ENCODE measurements at regions not wholly inside any gene's neighbourhood (a gene's known extent, or its start where the extent isn't known, plus 50 kb on each side); places are given as distances from the start of the nearest gene placed in this dataset.

- no peaks in the 10 kb centered on the region for H3K9me2 ChIP-seq (replicated peaks; ENCODE audit: low read length)
- no peak overlapping the region for H3K27ac ChIP-seq (ENCODE audit: low read length)
- POLR2A ChIA-PET (ENCODE audit: unreplicated experiment): no interaction called here
- no peak for DNase-seq
- no TSS peak for BruUV-seq (replicated peaks)
- no peak overlapping the region for H3K4me2 ChIP-seq (ENCODE audit: low read length)
- H4K20me1 ChIP-seq (ENCODE audit: low read length): no peaks in the 10 kb centered on the region
- H2AFZ ChIP-seq (ENCODE audit: low read length): no peak overlapping the region
- CTCF ChIA-PET: no interaction called here
- TF ChIP-seq EZH2phosphoT487 (IDR thresholded peaks at IDR 0.05; ENCODE audit: borderline replicate concordance, low read length) (no peak), EZH2 (IDR thresholded peaks at IDR 0.05; ENCODE audit: low read length, unreplicated experiment) (no peak)
- TF ChIP-seq, protein P1, sequence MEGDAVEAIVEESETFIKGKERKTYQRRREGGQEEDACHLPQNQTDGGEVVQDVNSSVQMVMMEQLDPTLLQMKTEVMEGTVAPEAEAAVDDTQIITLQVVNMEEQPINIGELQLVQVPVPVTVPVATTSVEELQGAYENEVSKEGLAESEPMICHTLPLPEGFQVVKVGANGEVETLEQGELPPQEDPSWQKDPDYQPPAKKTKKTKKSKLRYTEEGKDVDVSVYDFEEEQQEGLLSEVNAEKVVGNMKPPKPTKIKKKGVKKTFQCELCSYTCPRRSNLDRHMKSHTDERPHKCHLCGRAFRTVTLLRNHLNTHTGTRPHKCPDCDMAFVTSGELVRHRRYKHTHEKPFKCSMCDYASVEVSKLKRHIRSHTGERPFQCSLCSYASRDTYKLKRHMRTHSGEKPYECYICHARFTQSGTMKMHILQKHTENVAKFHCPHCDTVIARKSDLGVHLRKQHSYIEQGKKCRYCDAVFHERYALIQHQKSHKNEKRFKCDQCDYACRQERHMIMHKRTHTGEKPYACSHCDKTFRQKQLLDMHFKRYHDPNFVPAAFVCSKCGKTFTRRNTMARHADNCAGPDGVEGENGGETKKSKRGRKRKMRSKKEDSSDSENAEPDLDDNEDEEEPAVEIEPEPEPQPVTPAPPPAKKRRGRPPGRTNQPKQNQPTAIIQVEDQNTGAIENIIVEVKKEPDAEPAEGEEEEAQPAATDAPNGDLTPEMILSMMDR (conservative IDR thresholded peaks at IDR 0.05; ENCODE audit: low read depth, low read length): no peak
- H3K27me3 ChIP-seq (ENCODE audit: low read length): no peaks in the 10 kb centered on the region
- no peaks in the 10 kb centered on the region for H3K36me3 ChIP-seq (ENCODE audit: low read depth, low read length)
- no peaks in the 10 kb centered on the region for H3F3A ChIP-seq (ENCODE audit: low read length, unreplicated experiment)
- H3K9ac ChIP-seq (ENCODE audit: low read length): no peak overlapping the region
- intact Hi-C loops (cut with micrococcal nuclease): no loop called here
- no peaks in the 10 kb centered on the region for H3K79me2 ChIP-seq (ENCODE audit: low read length)
- no peak overlapping the region for H3K4me3 ChIP-seq (ENCODE audit: low read length)
- no peaks in the 10 kb centered on the region for H3K4me1 ChIP-seq (ENCODE audit: insufficient read depth, low read length)
- ATAC-seq: no peak
- no peaks in the 10 kb centered on the region for H3K9me3 ChIP-seq (ENCODE audit: low read length)
These were observed 65.7 kb upstream of the PITRM1 start for GRCh38 chr10:3238115-3238871.

DNA sequence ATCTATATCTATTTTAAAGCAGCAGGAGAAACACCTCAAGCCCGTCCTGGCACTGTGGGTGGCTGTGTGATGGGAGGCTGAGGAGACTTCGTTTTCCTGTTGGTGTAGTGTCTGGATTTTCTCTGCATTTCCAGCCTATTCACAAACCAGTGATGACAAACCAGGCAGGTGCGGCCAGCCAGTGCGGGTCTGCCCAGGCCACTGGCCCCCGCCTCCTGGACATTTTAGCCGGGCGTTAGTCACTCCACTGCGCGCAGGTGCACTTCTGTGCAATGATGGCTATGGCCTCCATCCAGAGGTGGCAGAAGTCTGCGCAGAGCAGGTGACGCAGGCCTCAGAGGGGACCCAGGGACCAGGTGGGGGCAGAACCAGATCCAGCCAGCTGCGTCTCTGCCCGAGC, 64.9 kb upstream of the PITRM1 start:
- no peaks in the 10 kb centered on the region for H4K20me1 ChIP-seq (ENCODE audit: low read length)
- H3K9ac ChIP-seq (ENCODE audit: low read length): no peak overlapping the region
- CTCF ChIA-PET: no interaction called here
- no peak overlapping the region for H3K4me3 ChIP-seq (ENCODE audit: low read length)
- no TSS peak for BruUV-seq (replicated peaks)
- no peaks in the 10 kb centered on the region for H3K27me3 ChIP-seq (ENCODE audit: low read length)
- H3K4me1 ChIP-seq (ENCODE audit: insufficient read depth, low read length): no peaks in the 10 kb centered on the region
- H3K4me2 ChIP-seq (ENCODE audit: low read length): no peak overlapping the region
- intact Hi-C loops (cut with micrococcal nuclease): no loop called here
- no peak for ATAC-seq
- no peak for DNase-seq
- no peak overlapping the region for H3K27ac ChIP-seq (ENCODE audit: low read length)
- H3K36me3 ChIP-seq (ENCODE audit: low read depth, low read length): no peaks in the 10 kb centered on the region
- no peak for TF ChIP-seq EZH2phosphoT487 (IDR thresholded peaks at IDR 0.05; ENCODE audit: borderline replicate concordance, low read length)
- TF ChIP-seq, protein P1 (conservative IDR thresholded peaks at IDR 0.05; ENCODE audit: low read depth, low read length): no peak
- no peak for TF ChIP-seq EZH2 (IDR thresholded peaks at IDR 0.05; ENCODE audit: low read length, unreplicated experiment)
- no peak overlapping the region for H2AFZ ChIP-seq (ENCODE audit: low read length)
- POLR2A ChIA-PET (ENCODE audit: unreplicated experiment): no interaction called here
- H3K9me2 ChIP-seq (replicated peaks; ENCODE audit: low read length): no peaks in the 10 kb centered on the region
- H3K9me3 ChIP-seq (ENCODE audit: low read length): no peaks in the 10 kb centered on the region
- no peaks in the 10 kb centered on the region for H3K79me2 ChIP-seq (ENCODE audit: low read length)
- no peaks in the 10 kb centered on the region for H3F3A ChIP-seq (ENCODE audit: low read length, unreplicated experiment)

GRCh38 chr10:3236644-3237404, 64.2 kb upstream of the PITRM1 start:
- no TSS peak for BruUV-seq (replicated peaks)

More at GRCh38 chr10:3236644-3237404, 64.2 kb upstream of the PITRM1 start:
- Histone ChIP-seq H3K9me2 (replicated peaks; ENCODE audit: low read length) (no peaks in the 10 kb centered on the region), H3K79me2 (ENCODE audit: low read length) (no peaks in the 10 kb centered on the region), H3K36me3 (ENCODE audit: low read depth, low read length) (no peaks in the 10 kb centered on the region), H3K9me3 (ENCODE audit: low read length) (no peaks in the 10 kb centered on the region), H2AFZ (ENCODE audit: low read length) (no peak overlapping the region), H3K27me3 (ENCODE audit: low read length) (no peaks in the 10 kb centered on the region), H3K4me2 (ENCODE audit: low read length) (no peak overlapping the region), H3K4me1 (ENCODE audit: insufficient read depth, low read length) (no peaks in the 10 kb centered on the region), H3K9ac (ENCODE audit: low read length) (no peak overlapping the region), H3F3A (ENCODE audit: low read length, unreplicated experiment) (no peaks in the 10 kb centered on the region), H4K20me1 (ENCODE audit: low read length) (no peaks in the 10 kb centered on the region), H3K27ac (ENCODE audit: low read length) (no peak overlapping the region), H3K4me3 (ENCODE audit: low read length) (no peak overlapping the region)
- CTCF ChIA-PET: no interaction called here
- POLR2A ChIA-PET (ENCODE audit: unreplicated experiment): no interaction called here
- ATAC-seq (no peak), DNase-seq (no peak)
- intact Hi-C loops (cut with micrococcal nuclease): no loop called here
- TF ChIP-seq EZH2phosphoT487 (IDR thresholded peaks at IDR 0.05; ENCODE audit: borderline replicate concordance, low read length) (no peak), EZH2 (IDR thresholded peaks at IDR 0.05; ENCODE audit: low read length, unreplicated experiment) (no peak)
- TF ChIP-seq, protein P1 (conservative IDR thresholded peaks at IDR 0.05; ENCODE audit: low read depth, low read length): no peak

All from PC-3 (cell line).